Activated CD4-positive, alpha-beta T cell treated with anti-CD3 and anti-CD28 coated beads, Interleukin-2, amount 10 ng/mL, durations not matched to agents 24 days and 14 days (primary cell): ENCODE measurements at regions not wholly inside any gene's neighbourhood (a gene's known extent, or its start where the extent isn't known, plus 50 kb on each side); places are given as distances from the start of the nearest gene placed in this dataset.
"Not testable (repeated sequence)": the region's sequence is repeated elsewhere in the genome, so short reads cannot be mapped to it uniquely, and the experiment has no call there.

ENCODE experiments used
- DNase-seq: peaks from one replicate; pipeline ENCODE4 v3.0.0; 2022
- H3K27ac Mint-ChIP-seq: one replicate; pipeline ENCODE4 v1.8.0; 2022; ENCODE audit warnings: mild to moderate bottlenecking, mixed read lengths
- H3K27me3 Mint-ChIP-seq: one replicate; pipeline ENCODE4 v1.8.0; 2022; ENCODE audit warnings: mixed read lengths
- H3K36me3 Mint-ChIP-seq: one replicate; pipeline ENCODE4 v1.8.0; 2022; ENCODE audit warnings: low read depth, mild to moderate bottlenecking, mixed read lengths
- H3K4me1 Mint-ChIP-seq: one replicate; pipeline ENCODE4 v1.8.0; 2021; ENCODE audit warnings: mixed read lengths
- H3K4me3 Mint-ChIP-seq: one replicate; pipeline ENCODE4 v1.8.0; 2022; ENCODE audit warnings: mild to moderate bottlenecking, moderate library complexity, mixed read lengths
- H3K9me3 Mint-ChIP-seq: one replicate; pipeline ENCODE4 v1.8.0; 2021; ENCODE audit warnings: mixed read lengths
- intact Hi-C: fragments of 100-400 bp; cut with micrococcal nuclease; formaldehyde crosslinking; loops from one replicate; pipeline ENCODE4 v1.15.1; 2023

DNA sequence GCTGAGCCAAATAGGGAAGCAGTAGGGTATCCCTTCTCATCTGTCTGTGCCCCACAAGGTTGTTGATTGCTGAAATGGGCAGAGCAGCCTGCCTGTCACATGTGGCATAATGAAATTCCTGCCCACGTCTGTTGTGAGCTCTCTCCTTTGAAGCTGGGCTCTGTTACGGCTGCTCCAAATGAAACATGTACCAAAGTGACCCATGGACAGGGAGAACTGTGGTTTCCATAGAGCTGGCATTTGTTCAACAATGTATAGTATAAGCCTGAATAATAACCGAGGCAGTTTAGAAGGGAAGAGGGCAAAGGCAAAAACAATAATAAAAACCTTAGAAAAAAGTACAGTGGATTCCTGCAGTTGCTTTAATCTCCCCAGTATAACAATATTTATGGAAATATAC, 149.7 kb downstream of the LYPLAL1 start:
- no peak overlapping the region for H3K4me3 Mint-ChIP-seq
- no peak for DNase-seq
- peaks cover 4% of the 10 kb centered on the region for H3K27me3 Mint-ChIP-seq
- H3K36me3 Mint-ChIP-seq, result no peaks in the 10 kb centered on the region
- no peak overlapping the region for H3K27ac Mint-ChIP-seq
- peaks cover 8% of the 10 kb centered on the region for H3K9me3 Mint-ChIP-seq
- no peaks in the 10 kb centered on the region for H3K4me1 Mint-ChIP-seq
- intact Hi-C loops, result loop anchor here (5.0 kb wide), 1 partner anchor 151 kb away; the partner anchor contains the start of gene LYPLAL1

GRCh38 chr1:219322766-219323165, 149.1 kb downstream of the LYPLAL1 start:
- H3K27ac Mint-ChIP-seq, result no peak overlapping the region

GRCh38 chr1:219320563-219320962, 146.9 kb downstream of the LYPLAL1 start:
- H3K27ac Mint-ChIP-seq, H3K36me3 Mint-ChIP-seq, H3K9me3 Mint-ChIP-seq, H3K4me1 Mint-ChIP-seq, H3K4me3 Mint-ChIP-seq, H3K27me3 Mint-ChIP-seq, DNase-seq: not testable (repeated sequence)
- intact Hi-C loops, result loop anchor here (5.0 kb wide), 1 partner anchor 148 kb away; the partner anchor contains the start of gene LYPLAL1

More at GRCh38 chr1:219322766-219323165, 149.1 kb downstream of the LYPLAL1 start:
- intact Hi-C loops, result loop anchor here (5.0 kb wide), 1 partner anchor 150 kb away; the partner anchor contains the start of gene LYPLAL1
- no peaks in the 10 kb centered on the region for H3K36me3 Mint-ChIP-seq
- no peak for DNase-seq
- peaks cover 4% of the 10 kb centered on the region for H3K27me3 Mint-ChIP-seq
- H3K9me3 Mint-ChIP-seq, result peaks cover 1% of the 10 kb centered on the region
- no peak overlapping the region for H3K4me3 Mint-ChIP-seq
- H3K4me1 Mint-ChIP-seq, result no peaks in the 10 kb centered on the region

GRCh38 chr1:219318826-219319225, 145.1 kb downstream of the LYPLAL1 start:
- Mint-ChIP-seq H3K27ac (no peak overlapping the region), H3K4me1 (no peaks in the 10 kb centered on the region), H3K36me3 (no peaks in the 10 kb centered on the region), H3K9me3 (peaks cover 8% of the 10 kb centered on the region), H3K4me3 (no peak overlapping the region), H3K27me3 (peaks cover 1% of the 10 kb centered on the region)
- no peak for DNase-seq
- intact Hi-C loops, result no loop called here

DNA sequence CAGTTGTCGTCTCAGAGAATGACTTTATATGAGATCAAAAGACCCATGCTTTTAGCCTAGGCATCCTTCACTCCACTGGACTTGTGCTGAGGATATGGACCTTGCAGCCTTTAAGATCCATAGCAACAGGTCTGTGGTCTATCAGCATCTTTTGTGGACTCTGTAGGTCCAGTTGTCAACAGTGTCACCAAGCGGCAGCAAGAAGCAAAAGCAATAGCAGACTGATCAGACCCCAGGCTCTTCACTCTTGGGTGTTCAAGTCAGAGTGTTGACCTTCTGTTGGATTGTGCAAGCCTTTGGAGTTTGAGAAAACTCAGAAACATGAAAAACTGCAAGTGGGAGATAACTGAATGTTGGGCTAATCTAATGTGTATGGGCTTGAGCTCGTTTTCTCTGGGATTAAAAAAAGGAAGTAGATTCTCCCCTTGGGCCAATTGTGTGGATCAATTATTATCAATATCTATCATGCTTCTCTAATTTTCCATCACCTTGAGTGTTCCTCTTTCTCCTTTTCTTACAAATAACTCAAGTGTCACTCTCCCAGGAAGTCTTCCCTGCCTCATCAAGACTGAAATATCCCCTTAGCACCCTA, 144.2 kb downstream of the LYPLAL1 start:
- intact Hi-C loops, result no loop called here
- no peaks in the 10 kb centered on the region for H3K4me1 Mint-ChIP-seq
- H3K27ac Mint-ChIP-seq, result no peak overlapping the region
- no peaks in the 10 kb centered on the region for H3K36me3 Mint-ChIP-seq
- H3K27me3 Mint-ChIP-seq, result peaks cover 1% of the 10 kb centered on the region
- DNase-seq, result no peak
- H3K4me3 Mint-ChIP-seq, result no peak overlapping the region
- H3K9me3 Mint-ChIP-seq, result peaks cover 8% of the 10 kb centered on the region

DNA sequence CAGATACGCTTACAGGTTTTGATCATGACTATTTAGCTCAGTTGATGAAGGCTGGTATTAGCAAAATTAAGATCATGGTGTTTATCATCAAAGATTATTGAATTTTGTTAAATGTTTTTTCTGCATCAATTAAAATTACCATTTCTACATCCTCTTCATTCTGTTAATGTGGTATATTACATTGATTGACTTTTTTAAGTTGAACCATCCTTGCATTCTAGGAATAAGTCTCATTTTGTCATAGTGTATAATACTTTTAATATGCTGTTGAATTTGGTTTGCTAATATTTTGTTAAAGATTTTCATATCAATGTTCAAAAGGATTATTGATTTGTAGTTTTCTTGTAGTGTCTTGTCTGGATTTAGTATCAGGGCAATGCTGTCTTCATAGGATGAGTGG, 142.4 kb downstream of the LYPLAL1 start:
- intact Hi-C loops, result no loop called here
- Mint-ChIP-seq H3K36me3 (no peaks in the 10 kb centered on the region), H3K27me3 (no peaks in the 10 kb centered on the region), H3K4me1 (no peaks in the 10 kb centered on the region), H3K4me3 (no peak overlapping the region), H3K27ac (no peak overlapping the region), H3K9me3 (peaks cover 8% of the 10 kb centered on the region)
- DNase-seq, result no peak

DNA sequence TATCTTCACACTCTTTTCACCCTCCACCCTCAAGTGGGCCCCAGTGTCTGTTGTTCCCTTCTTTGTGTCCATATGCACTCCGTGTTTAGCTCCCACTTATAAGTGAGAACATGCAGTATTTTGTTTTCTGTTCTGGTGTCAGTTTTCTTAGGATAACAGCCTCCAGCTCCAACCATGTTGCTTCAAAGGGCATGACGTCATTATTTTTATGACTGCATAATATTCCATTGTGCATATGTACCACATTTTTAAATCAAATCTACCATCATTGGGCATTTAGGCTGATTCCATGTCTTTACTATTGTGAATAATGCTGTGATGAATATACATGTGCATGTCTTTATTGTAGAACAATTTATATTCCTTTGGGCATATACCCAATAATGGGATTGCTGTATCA, 140.3 kb downstream of the LYPLAL1 start:
- H3K36me3 Mint-ChIP-seq, result no peaks in the 10 kb centered on the region
- intact Hi-C loops, result no loop called here
- no peak for DNase-seq
- H3K9me3 Mint-ChIP-seq, result peaks cover 11% of the 10 kb centered on the region
- H3K4me3 Mint-ChIP-seq, result no peak overlapping the region
- no peaks in the 10 kb centered on the region for H3K27me3 Mint-ChIP-seq
- no peaks in the 10 kb centered on the region for H3K4me1 Mint-ChIP-seq
- no peak overlapping the region for H3K27ac Mint-ChIP-seq

DNA sequence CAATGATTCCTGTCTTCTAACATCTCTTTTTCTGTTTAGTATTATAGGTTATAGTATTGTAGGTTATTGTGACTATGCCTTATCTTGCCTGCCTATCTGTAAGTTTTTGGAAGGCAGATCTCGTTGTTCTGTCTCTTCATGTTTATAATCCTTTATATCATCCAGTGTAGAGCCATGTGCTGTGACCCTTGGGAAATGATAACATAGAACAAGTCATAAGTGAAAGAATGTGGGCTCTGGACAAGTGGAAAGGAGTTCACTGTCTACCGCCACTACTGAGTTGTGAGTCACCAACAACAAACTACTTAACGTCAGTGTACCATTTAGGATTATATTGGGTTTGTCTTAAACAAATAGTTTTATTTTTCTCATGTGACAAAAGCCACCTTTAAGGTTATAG, 139.3 kb downstream of the LYPLAL1 start:
- Mint-ChIP-seq H3K27ac (no peak overlapping the region), H3K4me3 (no peak overlapping the region), H3K9me3 (peaks cover 11% of the 10 kb centered on the region), H3K27me3 (no peaks in the 10 kb centered on the region), H3K4me1 (no peaks in the 10 kb centered on the region), H3K36me3 (no peaks in the 10 kb centered on the region)
- intact Hi-C loops, result no loop called here
- DNase-seq, result no peak

DNA sequence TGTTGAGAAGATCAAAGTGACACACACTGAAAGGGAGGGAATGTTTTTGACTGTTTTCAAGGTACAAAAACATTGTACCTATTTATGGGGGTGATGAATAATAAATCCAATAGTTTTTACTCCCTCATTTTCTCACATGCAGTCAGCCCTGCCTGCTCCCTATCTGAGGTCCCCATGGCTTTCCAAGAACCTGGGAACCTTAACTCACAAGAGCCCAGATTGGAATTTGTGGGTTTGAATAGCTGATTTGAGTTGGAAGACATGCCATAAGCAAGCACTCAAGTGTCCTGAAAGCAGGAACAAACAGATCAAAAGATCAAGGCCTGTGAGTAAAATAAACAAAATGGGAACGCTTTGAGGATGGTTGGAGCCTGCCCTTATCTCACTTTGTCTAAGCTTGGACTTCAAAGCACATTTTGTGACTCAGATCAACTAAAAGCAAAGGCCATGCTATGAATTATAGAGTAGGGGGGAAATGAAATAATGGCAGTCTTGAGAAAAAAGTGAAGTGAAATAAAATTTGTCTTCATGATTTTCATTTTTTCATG, 136.6 kb downstream of the LYPLAL1 start:
- H3K4me3 Mint-ChIP-seq, result no peak overlapping the region
- peaks cover 7% of the 10 kb centered on the region for H3K9me3 Mint-ChIP-seq
- no peaks in the 10 kb centered on the region for H3K36me3 Mint-ChIP-seq
- no peak overlapping the region for H3K27ac Mint-ChIP-seq
- no peak for DNase-seq
- no peaks in the 10 kb centered on the region for H3K4me1 Mint-ChIP-seq
- intact Hi-C loops, result no loop called here
- no peaks in the 10 kb centered on the region for H3K27me3 Mint-ChIP-seq

DNA sequence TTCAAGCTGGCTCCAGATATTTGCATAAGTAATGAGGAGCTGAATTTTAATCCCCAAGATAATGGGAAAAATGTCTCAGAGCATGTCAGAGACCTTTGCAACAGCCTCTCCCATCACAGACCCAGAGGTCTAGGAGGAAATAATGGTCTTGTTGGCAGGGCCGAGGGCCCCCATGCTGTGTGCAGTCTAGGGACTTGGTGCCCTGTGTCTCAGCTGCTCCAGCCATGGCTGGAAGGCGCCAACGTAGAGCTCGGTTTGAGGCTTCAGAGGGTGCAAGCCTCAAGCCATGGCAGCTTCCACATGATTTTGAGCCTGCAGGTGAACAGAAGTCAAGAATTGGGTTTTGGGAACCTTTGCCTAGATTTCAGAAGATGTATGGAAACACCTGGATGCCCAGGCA, 134.7 kb downstream of the LYPLAL1 start:
- no peak for DNase-seq
- intact Hi-C loops, result no loop called here
- Mint-ChIP-seq H3K27me3 (no peaks in the 10 kb centered on the region), H3K27ac (no peak overlapping the region), H3K36me3 (no peaks in the 10 kb centered on the region), H3K4me3 (no peak overlapping the region), H3K9me3 (peaks cover 7% of the 10 kb centered on the region), H3K4me1 (no peaks in the 10 kb centered on the region)

- no peak for DNase-seq
- Mint-ChIP-seq H3K4me3 (no peak overlapping the region), H3K4me1 (no peaks in the 10 kb centered on the region), H3K36me3 (no peaks in the 10 kb centered on the region), H3K27me3 (no peaks in the 10 kb centered on the region), H3K27ac (no peak overlapping the region), H3K9me3 (peaks cover 4% of the 10 kb centered on the region)
- intact Hi-C loops, result no loop called here
Observed at GRCh38 chr1:219304227-219305226, 130.8 kb downstream of the LYPLAL1 start.

GRCh38 chr1:219302697-219303096, 129.0 kb downstream of the LYPLAL1 start:
- H3K4me3 Mint-ChIP-seq, result no peak overlapping the region
- H3K27ac Mint-ChIP-seq, result no peak overlapping the region
- peaks cover 4% of the 10 kb centered on the region for H3K9me3 Mint-ChIP-seq
- intact Hi-C loops, result no loop called here
- H3K27me3 Mint-ChIP-seq, result no peaks in the 10 kb centered on the region
- H3K4me1 Mint-ChIP-seq, result no peaks in the 10 kb centered on the region
- H3K36me3 Mint-ChIP-seq, result no peaks in the 10 kb centered on the region
- no peak for DNase-seq

DNA sequence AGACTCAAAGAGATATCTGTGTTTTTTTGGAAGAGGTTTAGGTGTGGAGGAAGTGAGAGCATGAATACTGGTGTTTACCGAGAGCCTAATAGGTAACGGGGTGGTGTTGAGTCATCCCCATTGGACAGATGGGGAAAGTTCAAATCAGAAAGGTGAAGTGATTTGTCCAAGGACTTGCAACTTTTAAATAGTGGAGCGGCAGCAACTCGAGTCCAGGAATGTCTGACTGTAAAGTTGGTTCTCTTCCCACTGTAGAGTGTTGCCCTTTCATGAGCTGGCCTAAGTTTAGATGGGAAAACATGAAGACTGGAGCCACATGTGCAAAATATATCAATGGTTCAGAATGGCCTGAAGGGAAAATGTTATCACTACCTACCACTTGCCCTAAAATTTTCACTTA, 125.7 kb downstream of the LYPLAL1 start:
- H3K27me3 Mint-ChIP-seq, result no peaks in the 10 kb centered on the region
- H3K36me3 Mint-ChIP-seq, result no peaks in the 10 kb centered on the region
- DNase-seq, result no peak
- H3K27ac Mint-ChIP-seq, result no peak overlapping the region
- no peaks in the 10 kb centered on the region for H3K4me1 Mint-ChIP-seq
- H3K4me3 Mint-ChIP-seq, result no peak overlapping the region
- H3K9me3 Mint-ChIP-seq, result no peaks in the 10 kb centered on the region
- intact Hi-C loops, result no loop called here

- intact Hi-C loops, result no loop called here
- no peaks in the 10 kb centered on the region for H3K4me1 Mint-ChIP-seq
- no peaks in the 10 kb centered on the region for H3K9me3 Mint-ChIP-seq
- no peak for DNase-seq
- no peaks in the 10 kb centered on the region for H3K27me3 Mint-ChIP-seq
- H3K4me3 Mint-ChIP-seq, result no peak overlapping the region
- H3K36me3 Mint-ChIP-seq, result no peaks in the 10 kb centered on the region
- no peak overlapping the region for H3K27ac Mint-ChIP-seq
Observed at GRCh38 chr1:219298571-219299148, 125.0 kb downstream of the LYPLAL1 start.
